ENCODE measurements at regions not wholly inside any gene's neighbourhood (a gene's known extent, or its start where the extent isn't known, plus 50 kb on each side); places are given as distances from the start of the nearest gene placed in this dataset.

GRCh38 chr3:160130071-160130470 is 95.2 kb upstream of the C3orf80 start:
- Histone ChIP-seq H3K4me2 (ENCODE audit: low read depth, low read length, poor library complexity, severe bottlenecking) (no peak overlapping the region), H4K20me1 (ENCODE audit: insufficient read depth, low read length, poor library complexity, severe bottlenecking) (no peaks in the 10 kb centered on the region), H3K4me1 (ENCODE audit: insufficient read depth, low read length, poor library complexity, severe bottlenecking) (peaks cover 11% of the 10 kb centered on the region), H3K9ac (ENCODE audit: low read depth, low read length, poor library complexity, severe bottlenecking) (no peak overlapping the region), H3K9me2 (replicated peaks; ENCODE audit: low read depth, low read length) (no peaks in the 10 kb centered on the region), H3K4me3 (ENCODE audit: low read length, poor library complexity, severe bottlenecking) (no peak overlapping the region), H3K27me3 (ENCODE audit: insufficient read depth, low read length, poor library complexity, severe bottlenecking) (no peaks in the 10 kb centered on the region), H3K79me2 (ENCODE audit: insufficient read depth, low read length) (no peaks in the 10 kb centered on the region), H3K9me3 (ENCODE audit: insufficient read depth, low read depth, low read length) (no peaks in the 10 kb centered on the region), H2AFZ (ENCODE audit: low read length) (no peak overlapping the region), H3F3A (ENCODE audit: low read depth) (no peaks in the 10 kb centered on the region), H3K36me3 (ENCODE audit: insufficient read depth, low read length) (no peaks in the 10 kb centered on the region)
- TF ChIP-seq, protein P1, sequence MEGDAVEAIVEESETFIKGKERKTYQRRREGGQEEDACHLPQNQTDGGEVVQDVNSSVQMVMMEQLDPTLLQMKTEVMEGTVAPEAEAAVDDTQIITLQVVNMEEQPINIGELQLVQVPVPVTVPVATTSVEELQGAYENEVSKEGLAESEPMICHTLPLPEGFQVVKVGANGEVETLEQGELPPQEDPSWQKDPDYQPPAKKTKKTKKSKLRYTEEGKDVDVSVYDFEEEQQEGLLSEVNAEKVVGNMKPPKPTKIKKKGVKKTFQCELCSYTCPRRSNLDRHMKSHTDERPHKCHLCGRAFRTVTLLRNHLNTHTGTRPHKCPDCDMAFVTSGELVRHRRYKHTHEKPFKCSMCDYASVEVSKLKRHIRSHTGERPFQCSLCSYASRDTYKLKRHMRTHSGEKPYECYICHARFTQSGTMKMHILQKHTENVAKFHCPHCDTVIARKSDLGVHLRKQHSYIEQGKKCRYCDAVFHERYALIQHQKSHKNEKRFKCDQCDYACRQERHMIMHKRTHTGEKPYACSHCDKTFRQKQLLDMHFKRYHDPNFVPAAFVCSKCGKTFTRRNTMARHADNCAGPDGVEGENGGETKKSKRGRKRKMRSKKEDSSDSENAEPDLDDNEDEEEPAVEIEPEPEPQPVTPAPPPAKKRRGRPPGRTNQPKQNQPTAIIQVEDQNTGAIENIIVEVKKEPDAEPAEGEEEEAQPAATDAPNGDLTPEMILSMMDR (conservative IDR thresholded peaks at IDR 0.05; ENCODE audit: low read length): no peak
- no peak for TF ChIP-seq EZH2phosphoT487 (IDR thresholded peaks at IDR 0.05; ENCODE audit: borderline replicate concordance)

- H3K4me3 ChIP-seq (ENCODE audit: low read length, poor library complexity, severe bottlenecking): no peak overlapping the region
- H2AFZ ChIP-seq (ENCODE audit: low read length): no peak overlapping the region
- TF ChIP-seq EZH2phosphoT487 (IDR thresholded peaks at IDR 0.05; ENCODE audit: borderline replicate concordance): no peak
- TF ChIP-seq, protein P1 (conservative IDR thresholded peaks at IDR 0.05; ENCODE audit: low read length): no peak
- H3F3A ChIP-seq (ENCODE audit: low read depth): no peaks in the 10 kb centered on the region
- H3K9ac ChIP-seq (ENCODE audit: low read depth, low read length, poor library complexity, severe bottlenecking): no peak overlapping the region
- no peaks in the 10 kb centered on the region for H3K79me2 ChIP-seq (ENCODE audit: insufficient read depth, low read length)
- peaks cover 17% of the 10 kb centered on the region for H3K4me1 ChIP-seq (ENCODE audit: insufficient read depth, low read length, poor library complexity, severe bottlenecking)
- H3K36me3 ChIP-seq (ENCODE audit: insufficient read depth, low read length): no peaks in the 10 kb centered on the region
- H4K20me1 ChIP-seq (ENCODE audit: insufficient read depth, low read length, poor library complexity, severe bottlenecking): no peaks in the 10 kb centered on the region
- no peaks in the 10 kb centered on the region for H3K9me3 ChIP-seq (ENCODE audit: insufficient read depth, low read depth, low read length)
- no peaks in the 10 kb centered on the region for H3K9me2 ChIP-seq (replicated peaks; ENCODE audit: low read depth, low read length)
- no peak overlapping the region for H3K4me2 ChIP-seq (ENCODE audit: low read depth, low read length, poor library complexity, severe bottlenecking)
- H3K27me3 ChIP-seq (ENCODE audit: insufficient read depth, low read length, poor library complexity, severe bottlenecking): no peaks in the 10 kb centered on the region
These were observed 94.3 kb upstream of the C3orf80 start for GRCh38 chr3:160130950-160131349.

- Histone ChIP-seq H3K79me2 (ENCODE audit: insufficient read depth, low read length) (no peaks in the 10 kb centered on the region), H3K9me3 (ENCODE audit: insufficient read depth, low read depth, low read length) (no peaks in the 10 kb centered on the region), H2AFZ (ENCODE audit: low read length) (no peak overlapping the region), H3K36me3 (ENCODE audit: insufficient read depth, low read length) (no peaks in the 10 kb centered on the region), H3K27me3 (ENCODE audit: insufficient read depth, low read length, poor library complexity, severe bottlenecking) (no peaks in the 10 kb centered on the region), H3K4me3 (ENCODE audit: low read length, poor library complexity, severe bottlenecking) (no peak overlapping the region), H3K9me2 (replicated peaks; ENCODE audit: low read depth, low read length) (no peaks in the 10 kb centered on the region), H4K20me1 (ENCODE audit: insufficient read depth, low read length, poor library complexity, severe bottlenecking) (no peaks in the 10 kb centered on the region), H3F3A (ENCODE audit: low read depth) (no peaks in the 10 kb centered on the region), H3K9ac (ENCODE audit: low read depth, low read length, poor library complexity, severe bottlenecking) (no peak overlapping the region), H3K4me2 (ENCODE audit: low read depth, low read length, poor library complexity, severe bottlenecking) (no peak overlapping the region), H3K4me1 (ENCODE audit: insufficient read depth, low read length, poor library complexity, severe bottlenecking) (peaks cover 23% of the 10 kb centered on the region)
- TF ChIP-seq EZH2phosphoT487 (IDR thresholded peaks at IDR 0.05; ENCODE audit: borderline replicate concordance): no peak
- TF ChIP-seq, protein P1 (conservative IDR thresholded peaks at IDR 0.05; ENCODE audit: low read length): no peak
These were observed 93.0 kb upstream of the C3orf80 start for GRCh38 chr3:160132226-160132625.

Measured in Loucy (cell line).